Pancreas (tissue), 10 donors: ENCODE measurements at regions not wholly inside any gene's neighbourhood (a gene's known extent, or its start where the extent isn't known, plus 50 kb on each side); places are given as distances from the start of the nearest gene placed in this dataset.
"Not testable (repeated sequence)": the region's sequence is repeated elsewhere in the genome, so short reads cannot be mapped to it uniquely, and the experiment has no call there.

Source experiments
- ATAC-seq, 4 donors: fragments of 200-7000 bp; cut with Tn5 transposase; one replicate each; pipeline versions ENCODE4 v1.8.0 to v1.9.1; 2020; ENCODE audit warnings: mild to moderate bottlenecking in 4 of 4, moderate library complexity in 4 of 4
- DNase-seq, 6 donors: peaks; one replicate each; pipeline ENCODE4 v3.0.0-alpha.2; 2020
- FAIRE-seq: peaks from 2 replicates; lab custom pipeline; 2012; peaks lifted over from hg19 to GRCh38; lab: Jason Lieb, UNC
- H3K27ac ChIP-seq, 4 donors: fragments of 200-600 bp; sonication (generic); 1 replicate in 3 of 4; 2 replicates in 1 of 4; pipeline versions ENCODE4 v1.5.0 to v1.8.0; 2020
- H3K27me3 ChIP-seq, 4 donors: fragments of 200-600 bp; one replicate each; pipeline ENCODE4 v1.8.0; 2021
- H3K36me3 ChIP-seq, 3 donors: fragments of 200-600 bp; sonication (generic) in 1 of 3; one replicate each; pipeline versions ENCODE4 v1.5.0 to v1.8.0; 2020 to 2021
- H3K4me1 ChIP-seq, 3 donors: fragments of 200-600 bp; one replicate each; pipeline ENCODE4 v1.8.0; 2021
- H3K4me3 ChIP-seq, 4 donors: fragments of 200-600 bp; sonication (generic) in 2 of 4; one replicate each; pipeline versions ENCODE4 v1.5.0 to v1.8.0; 2020 to 2021
- H3K9me3 ChIP-seq, 4 donors: fragments of 200-600 bp; one replicate each; pipeline ENCODE4 v1.8.0; 2021
- WGBS, 2 donors: extraction: QIAGEN DNeasy Blood & Tissue Kit; methylation state at CpG; one replicate each; pipeline ENCODE4 v1.1.7; 2013; 5-methylcytosine and 5-hydroxymethylcytosine counted together
- intact Hi-C, 3 donors: fragments of 100-400 bp; cut with DNase I; formaldehyde crosslinking; loops; one replicate each; pipeline versions ENCODE4 v1.11.1 to v1.14.2; 2022
- TF ChIP-seq, protein P1 (sequence below), 4 donors: fragments of 200-600 bp; sonication (generic) in 3 of 4; IDR thresholded peaks; one replicate each; pipeline versions ENCODE4 v1.5.0 to v1.8.0; 2021; ENCODE audit warnings: antibody characterized with exemption in 4 of 4
- donor health status: healthy with polysubstance abuse.
- donor health status: DM: no; HTN: no; CAD: no; lungs with moderate emphysema.
- donor health status: DM: no; HTN: no; CAD: no.
- donor health status: control.
- donor health status: control.
- donor health status: Bipolar disorder and iron deficiency.
- donor health status: DM: yes; HTN: yes; CAD: no.
- donor health status: DM: no; HTN: no; CAD: no.
- donor health status: DM: no; HTN: no; CAD: no.
- donor health status: DM: yes; HTN: yes; CAD: no.

DNA sequence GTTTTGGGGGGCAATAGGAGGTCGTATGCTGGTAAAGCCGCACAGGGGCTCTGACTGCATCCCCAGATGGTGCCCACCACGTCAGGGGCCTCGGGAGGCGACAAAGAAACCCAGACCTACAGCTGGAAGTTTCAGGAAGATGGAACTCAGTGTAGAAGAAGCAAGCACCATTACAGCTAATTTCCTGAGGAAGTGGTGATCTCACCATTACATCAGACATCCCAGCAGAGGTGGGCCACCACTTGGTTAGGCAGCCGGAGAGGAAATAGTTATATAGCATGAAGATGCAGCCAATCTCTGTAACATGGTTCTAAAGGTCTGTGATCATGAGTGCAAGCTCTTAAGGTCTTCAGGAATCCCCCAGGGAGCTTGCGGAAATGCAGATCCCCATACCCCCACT, 127.3 kb upstream of the PCBD1 start:
- Histone ChIP-seq H3K4me3 (no peak overlapping the region), H3K4me1 (no peaks in the 10 kb centered on the region), H3K27me3 (no peaks in the 10 kb centered on the region), H3K27ac (no peak overlapping the region), H3K36me3 (no peaks in the 10 kb centered on the region), H3K9me3 (no peaks in the 10 kb centered on the region)
- FAIRE-seq (no peak), DNase-seq (no peak), ATAC-seq (no peak)
- intact Hi-C loops = no loop called here
- 70 to 77% methylated on average over 7 of the region's 7 CpGs for WGBS, 2 donors
- TF ChIP-seq, protein P1, sequence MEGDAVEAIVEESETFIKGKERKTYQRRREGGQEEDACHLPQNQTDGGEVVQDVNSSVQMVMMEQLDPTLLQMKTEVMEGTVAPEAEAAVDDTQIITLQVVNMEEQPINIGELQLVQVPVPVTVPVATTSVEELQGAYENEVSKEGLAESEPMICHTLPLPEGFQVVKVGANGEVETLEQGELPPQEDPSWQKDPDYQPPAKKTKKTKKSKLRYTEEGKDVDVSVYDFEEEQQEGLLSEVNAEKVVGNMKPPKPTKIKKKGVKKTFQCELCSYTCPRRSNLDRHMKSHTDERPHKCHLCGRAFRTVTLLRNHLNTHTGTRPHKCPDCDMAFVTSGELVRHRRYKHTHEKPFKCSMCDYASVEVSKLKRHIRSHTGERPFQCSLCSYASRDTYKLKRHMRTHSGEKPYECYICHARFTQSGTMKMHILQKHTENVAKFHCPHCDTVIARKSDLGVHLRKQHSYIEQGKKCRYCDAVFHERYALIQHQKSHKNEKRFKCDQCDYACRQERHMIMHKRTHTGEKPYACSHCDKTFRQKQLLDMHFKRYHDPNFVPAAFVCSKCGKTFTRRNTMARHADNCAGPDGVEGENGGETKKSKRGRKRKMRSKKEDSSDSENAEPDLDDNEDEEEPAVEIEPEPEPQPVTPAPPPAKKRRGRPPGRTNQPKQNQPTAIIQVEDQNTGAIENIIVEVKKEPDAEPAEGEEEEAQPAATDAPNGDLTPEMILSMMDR (IDR thresholded peaks at IDR 0.05) = no peak

DNA sequence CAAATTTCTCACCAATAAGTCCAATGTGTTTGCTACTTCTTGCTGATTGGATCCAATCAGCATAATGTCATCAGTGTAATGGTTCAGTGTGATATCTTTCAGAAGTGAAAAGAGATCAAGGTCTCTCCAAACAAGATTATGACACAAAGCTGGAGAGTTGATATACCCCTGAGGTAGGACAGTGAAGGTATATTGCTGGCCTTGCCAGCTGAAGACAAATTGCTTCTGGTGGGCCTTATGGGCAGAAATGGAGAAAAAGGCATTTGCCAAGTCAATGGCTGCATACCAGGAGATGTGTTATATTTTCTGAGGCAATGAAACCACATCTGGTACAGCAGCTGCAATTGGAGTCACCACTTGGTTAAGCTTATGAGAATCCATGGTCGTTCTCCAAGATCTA, 131.7 kb upstream of the PCBD1 start:
- FAIRE-seq, H3K4me3 ChIP-seq, H3K27me3 ChIP-seq, ATAC-seq, H3K27ac ChIP-seq, H3K36me3 ChIP-seq, intact Hi-C loops, H3K9me3 ChIP-seq, H3K4me1 ChIP-seq, DNase-seq: not testable (repeated sequence)
- WGBS, 2 donors = 69 to 72% methylated on average over 1 of the region's 1 CpG

DNA sequence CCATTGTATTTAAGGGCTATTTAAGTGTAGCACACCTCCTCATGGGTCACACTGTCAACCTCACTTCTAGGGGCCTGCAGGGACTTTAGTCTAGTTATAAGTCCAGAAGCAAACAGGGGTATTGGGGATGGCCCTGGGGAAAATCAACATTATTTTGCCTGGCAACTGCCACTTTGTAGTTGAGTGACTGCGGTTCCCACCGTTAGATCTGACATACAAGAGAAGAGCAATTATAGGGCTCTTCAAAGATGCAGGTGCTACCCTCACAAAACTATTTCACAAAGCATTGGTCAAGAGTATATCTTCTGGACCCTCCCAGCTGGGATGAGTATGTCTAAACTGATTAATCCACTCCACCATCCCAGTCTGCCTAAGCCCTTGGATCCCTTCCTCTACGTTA, 133.0 kb upstream of the PCBD1 start:
- intact Hi-C loops = no loop called here
- no peak for ATAC-seq

DNA sequence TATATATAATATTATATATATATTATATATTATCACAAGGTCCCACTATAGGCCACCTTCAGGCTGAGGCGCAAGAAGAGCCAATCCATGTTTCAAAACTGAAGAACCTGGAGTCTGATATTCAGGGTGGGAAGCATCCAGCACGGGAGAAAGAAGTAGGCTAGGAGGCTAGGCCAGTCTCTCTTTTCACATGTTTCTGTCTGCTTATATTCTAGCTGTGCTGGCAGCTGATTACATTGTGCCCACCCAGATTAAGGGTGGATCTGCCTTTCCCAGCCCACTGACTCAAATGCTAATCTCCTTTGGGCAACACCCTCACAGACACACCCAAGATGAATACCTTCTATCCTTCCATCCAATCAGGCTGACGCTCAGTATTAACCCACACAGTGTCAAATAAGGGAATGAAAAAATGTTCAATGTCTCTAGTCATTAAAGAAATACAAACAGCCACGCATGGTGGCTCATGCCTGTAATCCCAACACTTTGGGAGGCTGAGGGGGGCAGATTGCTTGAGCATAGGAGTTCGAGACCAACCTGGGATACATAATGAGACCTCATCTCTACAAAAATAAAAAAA, 135.4 kb upstream of the PCBD1 start:
- DNase-seq = no peak
- Histone ChIP-seq H3K9me3 (no peaks in the 10 kb centered on the region), H3K27ac (no peak overlapping the region), H3K4me1 (no peaks in the 10 kb centered on the region), H3K27me3 (no peaks in the 10 kb centered on the region), H3K36me3 (no peaks in the 10 kb centered on the region), H3K4me3 (no peak overlapping the region)
- intact Hi-C loops = no loop called here
- 87 to 89% methylated on average over 5 of the region's 5 CpGs for WGBS, 2 donors
- no peak for ATAC-seq
- TF ChIP-seq, protein P1 (IDR thresholded peaks at IDR 0.05) = no peak
- FAIRE-seq = no peak

More for the DNA sequence above, 133.0 kb upstream of the PCBD1 start:
- Histone ChIP-seq H3K4me1 (no peaks in the 10 kb centered on the region), H3K27me3 (no peaks in the 10 kb centered on the region), H3K4me3 (no peak overlapping the region), H3K9me3 (no peaks in the 10 kb centered on the region), H3K36me3 (no peaks in the 10 kb centered on the region), H3K27ac (no peak overlapping the region)
- FAIRE-seq (no peak), DNase-seq (no peak)
- 93 to 95% methylated on average over 3 of the region's 3 CpGs for WGBS, 2 donors
- TF ChIP-seq, protein P1 (IDR thresholded peaks at IDR 0.05) = no peak

DNA sequence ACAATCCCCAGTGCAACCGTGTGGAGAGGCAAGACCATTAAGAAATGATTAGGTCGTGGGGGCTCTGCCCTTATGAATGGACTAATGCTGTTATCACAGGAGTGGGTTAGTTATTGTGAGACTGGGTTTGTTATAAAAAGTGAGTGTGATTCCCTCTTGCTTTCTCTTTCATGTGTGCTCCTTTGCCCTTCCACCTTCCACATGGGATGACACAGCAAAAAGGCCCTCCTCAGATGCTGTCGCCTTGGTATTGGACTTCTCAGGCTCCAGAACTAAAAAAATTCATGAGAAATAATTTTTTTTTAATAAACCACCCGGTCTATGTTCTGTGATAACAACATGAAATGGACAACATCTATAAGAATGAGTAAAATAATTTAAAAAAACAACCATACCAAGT, 136.1 kb upstream of the PCBD1 start:
- FAIRE-seq = no peak
- H3K36me3 ChIP-seq = no peaks in the 10 kb centered on the region
- ATAC-seq = no peak
- H3K4me1 ChIP-seq = no peaks in the 10 kb centered on the region
- H3K27ac ChIP-seq = no peak overlapping the region
- TF ChIP-seq, protein P1 (IDR thresholded peaks at IDR 0.05) = no peak
- DNase-seq = no peak
- intact Hi-C loops = no loop called here
- no peaks in the 10 kb centered on the region for H3K27me3 ChIP-seq
- no peak overlapping the region for H3K4me3 ChIP-seq
- H3K9me3 ChIP-seq = no peaks in the 10 kb centered on the region
- 46 to 49% methylated on average over 4 of the region's 4 CpGs for WGBS, 2 donors
